ENCODE measurements at regions not wholly inside any gene's neighbourhood (a gene's known extent, or its start where the extent isn't known, plus 50 kb on each side); places are given as distances from the start of the nearest gene placed in this dataset.

DNA sequence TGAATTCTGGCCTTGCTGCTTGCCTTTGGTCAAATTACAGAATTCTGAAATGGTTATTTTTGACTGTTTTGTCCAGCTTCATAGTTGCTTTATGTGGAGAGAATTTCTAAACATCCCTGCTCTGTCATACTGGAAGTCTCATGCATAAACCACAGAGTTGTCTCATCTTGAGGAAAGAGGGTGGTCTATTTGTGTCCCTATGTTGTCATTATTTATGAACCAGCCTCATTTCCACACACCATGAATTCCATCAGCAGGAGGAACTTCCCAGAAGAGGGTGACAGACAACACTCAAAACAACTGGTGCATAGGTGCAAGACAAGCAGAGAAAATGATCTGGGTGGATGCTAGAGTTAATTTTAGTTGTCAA, 525.8 kb upstream of the GOT2 start:
- TF ChIP-seq, protein P1, sequence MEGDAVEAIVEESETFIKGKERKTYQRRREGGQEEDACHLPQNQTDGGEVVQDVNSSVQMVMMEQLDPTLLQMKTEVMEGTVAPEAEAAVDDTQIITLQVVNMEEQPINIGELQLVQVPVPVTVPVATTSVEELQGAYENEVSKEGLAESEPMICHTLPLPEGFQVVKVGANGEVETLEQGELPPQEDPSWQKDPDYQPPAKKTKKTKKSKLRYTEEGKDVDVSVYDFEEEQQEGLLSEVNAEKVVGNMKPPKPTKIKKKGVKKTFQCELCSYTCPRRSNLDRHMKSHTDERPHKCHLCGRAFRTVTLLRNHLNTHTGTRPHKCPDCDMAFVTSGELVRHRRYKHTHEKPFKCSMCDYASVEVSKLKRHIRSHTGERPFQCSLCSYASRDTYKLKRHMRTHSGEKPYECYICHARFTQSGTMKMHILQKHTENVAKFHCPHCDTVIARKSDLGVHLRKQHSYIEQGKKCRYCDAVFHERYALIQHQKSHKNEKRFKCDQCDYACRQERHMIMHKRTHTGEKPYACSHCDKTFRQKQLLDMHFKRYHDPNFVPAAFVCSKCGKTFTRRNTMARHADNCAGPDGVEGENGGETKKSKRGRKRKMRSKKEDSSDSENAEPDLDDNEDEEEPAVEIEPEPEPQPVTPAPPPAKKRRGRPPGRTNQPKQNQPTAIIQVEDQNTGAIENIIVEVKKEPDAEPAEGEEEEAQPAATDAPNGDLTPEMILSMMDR (IDR thresholded peaks at IDR 0.05; ENCODE audit: insufficient read depth, low read length, poor library complexity, severe bottlenecking), result no peak
- no peak for TF ChIP-seq EZH2phosphoT487 (conservative IDR thresholded peaks at IDR 0.05; ENCODE audit: low read length)

Data from SU-DHL-6 (cell line).